Activated naive CD8-positive, alpha-beta T cell treated with anti-CD3 and anti-CD28 coated beads for 36 hours (primary cell): ENCODE measurements at regions not wholly inside any gene's neighbourhood (a gene's known extent, or its start where the extent isn't known, plus 50 kb on each side); places are given as distances from the start of the nearest gene placed in this dataset.
"Not testable (repeated sequence)": the region's sequence is repeated elsewhere in the genome, so short reads cannot be mapped to it uniquely, and the experiment has no call there.

Experiments used
- DNase-seq: peaks from one replicate; pipeline ENCODE4 v3.0.0; 2021
- H3K27ac Mint-ChIP-seq: one replicate; pipeline ENCODE4 v1.8.0; 2022; ENCODE audit warnings: mild to moderate bottlenecking, moderate library complexity, mixed read lengths
- H3K27me3 Mint-ChIP-seq: one replicate; pipeline ENCODE4 v1.8.0; 2022; ENCODE audit warnings: mild to moderate bottlenecking, mixed read lengths
- H3K36me3 Mint-ChIP-seq: one replicate; pipeline ENCODE4 v1.8.0; 2021; ENCODE audit warnings: mild to moderate bottlenecking, mixed read lengths
- H3K4me1 Mint-ChIP-seq: one replicate; pipeline ENCODE4 v1.8.0; 2021; ENCODE audit warnings: mixed read lengths
- H3K4me3 Mint-ChIP-seq: one replicate; pipeline ENCODE4 v1.8.0; 2022; ENCODE audit warnings: mild to moderate bottlenecking, moderate library complexity, mixed read lengths
- H3K9me3 Mint-ChIP-seq: one replicate; pipeline ENCODE4 v1.8.0; 2022; ENCODE audit warnings: mixed read lengths

DNA sequence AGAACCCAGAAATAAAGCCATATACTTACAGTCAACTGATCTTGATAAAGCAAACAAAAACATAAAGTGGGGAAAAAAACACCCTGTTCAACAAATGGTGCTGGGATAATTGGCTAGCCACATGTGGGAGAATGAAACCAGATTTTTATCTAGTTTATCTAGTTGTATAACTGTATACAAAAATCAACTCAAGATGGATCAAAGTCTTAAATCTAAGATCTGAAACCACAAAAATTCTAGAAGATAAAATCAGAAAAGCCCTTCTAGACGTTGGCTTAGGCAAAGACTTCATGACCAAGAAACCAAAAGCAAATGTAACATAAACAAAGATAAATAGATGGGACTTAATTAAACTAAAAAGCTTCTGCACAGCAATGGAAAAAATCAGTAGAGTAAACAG is 216.3 kb downstream of the MOXD1 start:
- H3K9me3 Mint-ChIP-seq, H3K27me3 Mint-ChIP-seq, DNase-seq, H3K4me1 Mint-ChIP-seq, H3K4me3 Mint-ChIP-seq, H3K36me3 Mint-ChIP-seq, H3K27ac Mint-ChIP-seq: not testable (repeated sequence)

DNA sequence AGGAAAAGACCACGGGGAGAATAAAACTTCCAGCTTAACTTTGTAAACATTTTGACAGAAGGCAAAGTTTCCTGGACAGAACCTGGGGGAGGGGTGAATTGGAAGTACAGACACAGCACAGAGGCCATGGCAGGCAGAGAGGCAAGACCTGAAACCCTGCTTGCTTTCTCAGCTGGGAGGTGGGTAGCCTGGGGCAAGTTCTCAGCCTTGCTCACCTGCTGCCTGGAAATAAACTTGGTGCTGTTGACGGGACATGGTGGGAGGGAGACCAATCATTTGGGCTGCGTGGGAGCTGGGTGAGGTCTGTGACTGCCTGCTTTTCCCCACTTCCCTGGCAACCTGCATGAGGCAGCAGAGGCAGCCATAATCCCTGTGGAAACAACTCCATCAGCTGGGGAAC is 221.3 kb downstream of the MOXD1 start:
- peaks cover 11% of the 10 kb centered on the region for H3K9me3 Mint-ChIP-seq
- DNase-seq: no peak
- H3K4me3 Mint-ChIP-seq: no peak overlapping the region
- no peak overlapping the region for H3K27ac Mint-ChIP-seq
- no peaks in the 10 kb centered on the region for H3K36me3 Mint-ChIP-seq
- no peaks in the 10 kb centered on the region for H3K4me1 Mint-ChIP-seq
- H3K27me3 Mint-ChIP-seq: no peaks in the 10 kb centered on the region

DNA sequence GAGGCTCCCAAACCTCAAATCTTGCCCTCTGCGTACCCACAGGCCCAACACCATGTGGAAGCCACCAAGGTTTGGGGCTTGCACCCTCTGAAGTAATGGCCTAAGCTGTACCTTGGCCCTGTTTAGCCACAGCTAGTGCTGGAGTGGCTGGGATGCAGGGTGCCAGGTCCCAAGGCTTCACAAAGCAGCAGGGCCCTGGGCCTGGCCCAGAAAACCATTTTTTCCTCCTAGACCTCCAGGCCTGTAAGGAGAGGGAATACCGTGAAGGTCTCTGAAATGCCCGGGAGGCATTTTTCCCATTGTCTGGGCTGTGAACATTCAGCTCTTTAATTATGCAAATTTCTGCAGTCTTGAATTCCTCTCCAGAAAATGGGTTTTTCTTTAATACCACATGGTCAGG is 223.7 kb upstream of the CCN2 start:
- DNase-seq: no peak
- Mint-ChIP-seq H3K4me3 (no peak overlapping the region), H3K9me3 (peaks cover 11% of the 10 kb centered on the region), H3K27me3 (no peaks in the 10 kb centered on the region), H3K36me3 (no peaks in the 10 kb centered on the region), H3K27ac (no peak overlapping the region), H3K4me1 (no peaks in the 10 kb centered on the region)

- Mint-ChIP-seq H3K27me3 (no peaks in the 10 kb centered on the region), H3K4me3 (no peak overlapping the region), H3K9me3 (no peaks in the 10 kb centered on the region), H3K36me3 (no peaks in the 10 kb centered on the region), H3K4me1 (no peaks in the 10 kb centered on the region), H3K27ac (no peak overlapping the region)
- DNase-seq: no peak
These were observed 217.8 kb upstream of the CCN2 start for GRCh38 chr6:132168961-132169360.

- Mint-ChIP-seq H3K4me3 (no peak overlapping the region), H3K27ac (no peak overlapping the region), H3K27me3 (no peaks in the 10 kb centered on the region), H3K9me3 (no peaks in the 10 kb centered on the region), H3K36me3 (no peaks in the 10 kb centered on the region), H3K4me1 (no peaks in the 10 kb centered on the region)
- no peak for DNase-seq
These were observed 217.0 kb upstream of the CCN2 start for GRCh38 chr6:132167929-132168892.

DNA sequence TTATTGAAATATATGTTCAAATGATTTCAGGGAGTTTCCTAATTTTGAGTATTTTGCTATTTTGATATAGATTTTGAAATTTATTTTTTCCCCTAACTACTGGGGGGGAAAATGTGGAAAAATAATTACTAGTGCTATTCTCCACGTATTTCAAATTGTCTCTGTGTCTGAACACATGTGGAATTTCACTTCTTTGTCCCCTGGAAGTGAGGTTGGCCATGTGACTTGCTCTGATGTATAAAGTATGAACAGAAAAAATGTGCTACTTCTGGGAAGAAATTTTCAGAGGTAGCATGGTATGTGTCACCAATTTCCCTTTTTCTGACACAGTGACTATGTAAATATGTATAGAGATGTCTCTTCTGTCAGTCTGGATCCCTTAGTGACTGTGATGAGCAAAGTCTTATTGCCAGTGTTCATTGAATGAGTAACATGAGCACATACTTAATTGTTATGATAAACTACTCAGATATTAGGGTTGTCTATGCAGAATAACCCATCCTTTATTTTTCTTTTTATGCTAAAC is 215.4 kb upstream of the CCN2 start:
- H3K36me3 Mint-ChIP-seq: no peaks in the 10 kb centered on the region
- no peaks in the 10 kb centered on the region for H3K27me3 Mint-ChIP-seq
- DNase-seq: no peak
- H3K27ac Mint-ChIP-seq: no peak overlapping the region
- no peak overlapping the region for H3K4me3 Mint-ChIP-seq
- no peaks in the 10 kb centered on the region for H3K9me3 Mint-ChIP-seq
- H3K4me1 Mint-ChIP-seq: no peaks in the 10 kb centered on the region

GRCh38 chr6:132165677-132166076 is 214.5 kb upstream of the CCN2 start:
- no peak for DNase-seq
- H3K36me3 Mint-ChIP-seq: no peaks in the 10 kb centered on the region
- H3K4me3 Mint-ChIP-seq: no peak overlapping the region
- no peaks in the 10 kb centered on the region for H3K4me1 Mint-ChIP-seq
- H3K9me3 Mint-ChIP-seq: no peaks in the 10 kb centered on the region
- no peak overlapping the region for H3K27ac Mint-ChIP-seq
- no peaks in the 10 kb centered on the region for H3K27me3 Mint-ChIP-seq

DNA sequence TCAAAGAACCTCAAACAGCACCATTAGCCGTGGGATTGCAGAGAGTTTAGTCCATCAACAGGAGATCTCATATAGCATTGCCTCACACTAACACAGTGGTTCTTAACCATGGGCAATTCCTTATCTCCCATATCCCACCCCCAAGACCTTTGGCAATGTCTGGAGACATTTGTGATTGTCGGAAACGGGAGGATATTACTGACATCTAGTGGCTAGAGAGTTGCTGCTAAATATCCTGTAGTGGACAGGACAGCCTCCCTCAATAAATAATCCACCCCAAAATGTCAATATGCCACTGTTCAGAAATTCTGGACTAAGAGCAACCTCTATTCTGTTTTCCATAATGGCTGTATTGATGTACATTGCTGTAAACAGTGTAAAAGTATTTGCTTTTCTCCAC is 210.1 kb upstream of the CCN2 start:
- H3K36me3 Mint-ChIP-seq: no peaks in the 10 kb centered on the region
- DNase-seq: no peak
- no peaks in the 10 kb centered on the region for H3K9me3 Mint-ChIP-seq
- no peaks in the 10 kb centered on the region for H3K4me1 Mint-ChIP-seq
- no peak overlapping the region for H3K4me3 Mint-ChIP-seq
- H3K27me3 Mint-ChIP-seq: peaks cover 5% of the 10 kb centered on the region
- no peak overlapping the region for H3K27ac Mint-ChIP-seq

- Mint-ChIP-seq H3K36me3 (no peaks in the 10 kb centered on the region), H3K27ac (no peak overlapping the region), H3K9me3 (no peaks in the 10 kb centered on the region)
These were observed 202.2 kb upstream of the CCN2 start for GRCh38 chr6:132153221-132153898.

GRCh38 chr6:132147530-132148011 is 196.4 kb upstream of the CCN2 start:
- H3K4me3 Mint-ChIP-seq: no peak overlapping the region
- H3K9me3 Mint-ChIP-seq: no peaks in the 10 kb centered on the region
- no peak for DNase-seq
- H3K27ac Mint-ChIP-seq: no peak overlapping the region
- no peaks in the 10 kb centered on the region for H3K36me3 Mint-ChIP-seq
- H3K27me3 Mint-ChIP-seq: peaks cover 9% of the 10 kb centered on the region
- H3K4me1 Mint-ChIP-seq: no peaks in the 10 kb centered on the region

More at GRCh38 chr6:132153221-132153898, 202.2 kb upstream of the CCN2 start:
- Mint-ChIP-seq H3K27me3 (peaks cover 10% of the 10 kb centered on the region), H3K4me1 (no peaks in the 10 kb centered on the region), H3K4me3 (no peak overlapping the region)
- DNase-seq: no peak

DNA sequence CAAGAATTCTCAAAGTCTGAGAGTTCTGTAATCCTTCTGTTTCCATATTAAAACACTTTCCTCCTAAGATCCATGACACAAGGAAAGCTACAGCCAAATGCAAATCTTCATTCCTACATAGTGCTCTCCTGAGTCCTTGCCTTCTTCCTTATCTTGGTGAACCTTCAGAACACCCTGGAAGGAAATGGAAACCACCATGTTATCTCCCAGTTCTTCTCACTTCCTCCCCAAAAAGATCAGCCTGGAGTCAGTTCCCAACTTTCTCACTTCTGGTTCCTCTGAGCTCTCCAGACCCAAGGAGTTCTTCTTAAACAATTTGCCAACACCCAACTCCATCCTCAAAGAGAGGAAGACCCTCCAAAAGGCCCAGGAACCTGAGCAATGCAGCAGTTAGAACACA is 193.3 kb upstream of the CCN2 start:
- Mint-ChIP-seq H3K9me3 (no peaks in the 10 kb centered on the region), H3K27me3 (peaks cover 5% of the 10 kb centered on the region)
- DNase-seq: no peak

GRCh38 chr6:132143258-132143657 is 192.1 kb upstream of the CCN2 start:
- Mint-ChIP-seq H3K4me1 (no peaks in the 10 kb centered on the region), H3K36me3 (no peaks in the 10 kb centered on the region), H3K9me3 (no peaks in the 10 kb centered on the region), H3K4me3 (no peak overlapping the region), H3K27ac (no peak overlapping the region), H3K27me3 (peaks cover 2% of the 10 kb centered on the region)
- DNase-seq: no peak

More for the DNA sequence above, 193.3 kb upstream of the CCN2 start:
- Mint-ChIP-seq H3K27ac (no peak overlapping the region), H3K36me3 (no peaks in the 10 kb centered on the region), H3K4me1 (no peaks in the 10 kb centered on the region), H3K4me3 (no peak overlapping the region)

DNA sequence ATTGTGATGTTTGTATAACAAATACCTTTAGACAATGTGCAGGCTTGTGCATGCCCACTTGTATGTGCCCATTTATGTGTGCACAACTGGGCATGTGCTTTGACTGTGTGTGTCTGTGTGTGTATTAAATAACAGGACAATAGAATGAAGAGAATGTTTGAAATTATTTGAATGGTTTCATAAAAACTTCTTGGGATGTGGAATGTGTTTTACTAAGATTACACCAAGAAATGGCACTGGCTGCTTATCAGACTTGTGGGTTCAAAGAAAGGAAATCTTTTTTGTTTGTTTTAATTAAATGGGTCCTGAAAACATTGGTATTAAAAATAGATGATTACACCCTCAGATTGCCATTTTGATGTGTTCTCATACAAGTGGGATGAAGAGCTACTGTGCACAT is 191.6 kb upstream of the CCN2 start:
- H3K27me3 Mint-ChIP-seq: no peaks in the 10 kb centered on the region
- no peak for DNase-seq

DNA sequence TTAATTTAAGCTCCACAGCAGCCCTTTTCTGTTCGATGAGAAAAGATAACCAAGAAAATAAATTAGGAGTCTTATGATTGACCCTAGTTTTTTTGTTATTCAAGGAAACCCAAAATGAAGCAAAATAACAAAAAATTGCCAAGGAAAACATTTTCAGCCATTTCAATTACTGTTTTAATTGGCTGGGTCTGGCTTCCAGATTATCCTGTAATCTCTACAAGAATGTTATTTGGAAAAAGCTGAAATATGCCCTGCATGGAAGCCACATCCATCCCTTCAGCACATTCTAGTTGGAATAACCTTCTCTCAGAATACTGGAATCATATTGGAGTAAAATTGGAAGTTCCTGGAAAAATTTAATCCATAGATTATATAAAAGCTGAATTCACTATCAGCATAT is 191.1 kb upstream of the CCN2 start:
- no peak for DNase-seq
- no peaks in the 10 kb centered on the region for H3K4me1 Mint-ChIP-seq
- no peaks in the 10 kb centered on the region for H3K27me3 Mint-ChIP-seq
- no peaks in the 10 kb centered on the region for H3K36me3 Mint-ChIP-seq
- H3K4me3 Mint-ChIP-seq: no peak overlapping the region
- no peaks in the 10 kb centered on the region for H3K9me3 Mint-ChIP-seq
- no peak overlapping the region for H3K27ac Mint-ChIP-seq

More for the DNA sequence above, 191.6 kb upstream of the CCN2 start:
- no peaks in the 10 kb centered on the region for H3K4me1 Mint-ChIP-seq
- H3K4me3 Mint-ChIP-seq: no peak overlapping the region
- no peaks in the 10 kb centered on the region for H3K36me3 Mint-ChIP-seq
- H3K9me3 Mint-ChIP-seq: no peaks in the 10 kb centered on the region
- H3K27ac Mint-ChIP-seq: no peak overlapping the region

- no peaks in the 10 kb centered on the region for H3K4me1 Mint-ChIP-seq
- no peaks in the 10 kb centered on the region for H3K9me3 Mint-ChIP-seq
- DNase-seq: no peak
- no peak overlapping the region for H3K4me3 Mint-ChIP-seq
- no peaks in the 10 kb centered on the region for H3K27me3 Mint-ChIP-seq
- H3K36me3 Mint-ChIP-seq: no peaks in the 10 kb centered on the region
- no peak overlapping the region for H3K27ac Mint-ChIP-seq
These were observed 189.0 kb upstream of the CCN2 start for GRCh38 chr6:132140189-132140588.
